ENCODE measurements at regions not wholly inside any gene's neighbourhood (a gene's known extent, or its start where the extent isn't known, plus 50 kb on each side); places are given as distances from the start of the nearest gene placed in this dataset.

DNA sequence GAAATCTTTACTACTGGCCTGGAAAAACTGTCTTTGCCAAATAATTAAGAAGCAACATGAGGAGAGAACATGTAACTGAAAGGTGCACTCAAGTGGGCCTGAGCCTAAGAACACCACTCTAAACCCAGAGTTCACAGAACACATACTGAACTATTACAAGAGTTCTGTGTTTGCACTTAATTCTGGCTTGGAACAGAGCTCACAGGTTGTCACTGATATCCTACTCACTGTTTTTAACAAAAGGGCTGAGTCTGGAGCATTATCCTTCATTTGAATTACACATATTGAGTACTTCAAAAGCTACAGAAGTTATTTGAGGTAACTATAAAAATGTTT, 164.7 kb downstream of the OGFRL1 start:
- POLR2A ChIA-PET, result no interaction called here
- no TSS peak for BruUV-seq (replicated peaks)
- Histone ChIP-seq H3K9me2 (ENCODE audit: insufficient read depth) (no peaks in the 10 kb centered on the region), H2AFZ (ENCODE audit: low read depth, low read length, poor library complexity, severe bottlenecking) (no peak overlapping the region), H3K4me1 (ENCODE audit: control insufficient read depth in 1 of 2, insufficient read depth in 2 of 2, low read length in 2 of 2) (no peaks in the 10 kb centered on the region), H3K27ac (ENCODE audit: low read depth, low read length) (no peak overlapping the region), H3K4me3 (replicated peaks in 1 of 2; ENCODE audit: low read depth in 1 of 2, low read length in 2 of 2) (no peak overlapping the region), H3K9ac (ENCODE audit: low read length) (no peak overlapping the region), H4K20me1 (ENCODE audit: insufficient read depth) (no peaks in the 10 kb centered on the region), H3K4me2 (ENCODE audit: low read length) (no peak overlapping the region), H3K9me3 (ENCODE audit: control insufficient read depth in 1 of 2, insufficient read depth in 1 of 2, low read depth in 1 of 2, low read length in 2 of 2) (no peaks in the 10 kb centered on the region), H3K79me2 (ENCODE audit: insufficient read depth, low read length) (no peaks in the 10 kb centered on the region), H3K36me3 (ENCODE audit: control insufficient read depth in 1 of 2, insufficient read depth in 2 of 2, low read length in 2 of 2) (no peaks in the 10 kb centered on the region), H3K27me3 (ENCODE audit: insufficient read depth, low read length) (no peaks in the 10 kb centered on the region)
- CTCF ChIA-PET, result no interaction called here
- intact Hi-C loops (cut with micrococcal nuclease), result no loop called here
- no peak for DNase-seq (ENCODE audit: low read depth, low spot score)
- no peak for ATAC-seq
- TF ChIP-seq, protein P1, sequence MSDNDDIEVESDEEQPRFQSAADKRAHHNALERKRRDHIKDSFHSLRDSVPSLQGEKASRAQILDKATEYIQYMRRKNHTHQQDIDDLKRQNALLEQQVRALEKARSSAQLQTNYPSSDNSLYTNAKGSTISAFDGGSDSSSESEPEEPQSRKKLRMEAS (IDR thresholded peaks at IDR 0.05), result no peak
- TF ChIP-seq ZFX (IDR thresholded peaks at IDR 0.05) (no peak), FOSL1 (IDR thresholded peaks at IDR 0.05; ENCODE audit: low read depth) (no peak), RAD21 (IDR thresholded peaks at IDR 0.05; ENCODE audit: low read depth) (no peak), SIN3A (IDR thresholded peaks at IDR 0.05; ENCODE audit: low read depth) (no peak), TCF7L2 (IDR thresholded peaks at IDR 0.05; ENCODE audit: borderline replicate concordance, extremely low read depth, insufficient read depth, insufficient read length) (no peak), SRF (IDR thresholded peaks at IDR 0.05; ENCODE audit: low read depth) (no peak)
- RAD21 ChIA-PET (ENCODE audit: low non-redundant PET in 1 of 2, low total read pairs in 2 of 2, uncharacterized antibody in 2 of 2, unreplicated experiment in 2 of 2), result interaction anchor here in 1 of 2 experiments (0.6 kb wide), 1 partner anchor 8 kb away, joined by 5 read pairs; no protein-coding TSS in a partner anchor

DNA sequence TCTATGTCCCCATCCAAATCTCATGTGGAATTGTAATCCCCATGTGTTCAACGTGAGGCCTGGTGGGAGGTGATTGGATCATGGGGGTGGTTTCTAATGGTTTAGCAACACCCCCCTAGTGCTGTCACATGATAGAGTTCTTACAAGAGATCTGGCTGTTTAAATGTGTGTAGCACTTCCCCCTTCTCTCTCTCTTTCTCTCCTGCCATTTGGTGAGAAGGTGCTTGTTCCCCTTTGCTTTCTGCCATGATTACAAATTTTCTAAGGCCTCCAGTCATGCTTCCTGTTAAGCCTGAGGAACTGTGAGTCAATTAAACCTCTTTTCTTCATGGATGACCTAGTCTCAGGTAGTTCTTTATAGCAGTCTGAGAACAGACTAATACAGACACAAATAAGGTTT, 165.4 kb downstream of the OGFRL1 start:
- H3K27ac ChIP-seq (ENCODE audit: low read depth, low read length), result no peak overlapping the region
- no peaks in the 10 kb centered on the region for H3K4me1 ChIP-seq (ENCODE audit: control insufficient read depth in 1 of 2, insufficient read depth in 2 of 2, low read length in 2 of 2)
- RAD21 ChIA-PET (ENCODE audit: low non-redundant PET in 1 of 2, low total read pairs in 2 of 2, uncharacterized antibody in 2 of 2, unreplicated experiment in 2 of 2), result interaction anchor here in 1 of 2 experiments (0.6 kb wide), 1 partner anchor 9 kb away, joined by 5 read pairs; no protein-coding TSS in a partner anchor
- intact Hi-C loops (cut with micrococcal nuclease), result no loop called here
- H3K9me3 ChIP-seq (ENCODE audit: control insufficient read depth in 1 of 2, insufficient read depth in 1 of 2, low read depth in 1 of 2, low read length in 2 of 2), result no peaks in the 10 kb centered on the region
- no peaks in the 10 kb centered on the region for H3K36me3 ChIP-seq (ENCODE audit: control insufficient read depth in 1 of 2, insufficient read depth in 2 of 2, low read length in 2 of 2)
- no peaks in the 10 kb centered on the region for H3K27me3 ChIP-seq (ENCODE audit: insufficient read depth, low read length)
- H3K9ac ChIP-seq (ENCODE audit: low read length), result no peak overlapping the region
- CTCF ChIA-PET, result no interaction called here
- H3K4me3 ChIP-seq (replicated peaks in 1 of 2; ENCODE audit: low read depth in 1 of 2, low read length in 2 of 2), result no peak overlapping the region
- no peaks in the 10 kb centered on the region for H3K9me2 ChIP-seq (ENCODE audit: insufficient read depth)
- no peak for ATAC-seq
- no peak for DNase-seq (ENCODE audit: low read depth, low spot score)
- POLR2A ChIA-PET, result no interaction called here
- no peaks in the 10 kb centered on the region for H4K20me1 ChIP-seq (ENCODE audit: insufficient read depth)
- H3K79me2 ChIP-seq (ENCODE audit: insufficient read depth, low read length), result no peaks in the 10 kb centered on the region
- BruUV-seq (replicated peaks), result no TSS peak
- no peak overlapping the region for H3K4me2 ChIP-seq (ENCODE audit: low read length)
- H2AFZ ChIP-seq (ENCODE audit: low read depth, low read length, poor library complexity, severe bottlenecking), result no peak overlapping the region
- no peak for TF ChIP-seq POLR2AphosphoS5 (IDR thresholded peaks at IDR 0.05; ENCODE audit: low read depth, low read length)
- TF ChIP-seq YY1 (IDR thresholded peaks at IDR 0.05; ENCODE audit: extremely low read depth, insufficient replicate concordance, low read depth, low read length), result no peak
- TF ChIP-seq ZNF274 (IDR thresholded peaks at IDR 0.05; ENCODE audit: low read depth, low read length), result no peak
- TF ChIP-seq TCF7L2 (IDR thresholded peaks at IDR 0.05; ENCODE audit: borderline replicate concordance, extremely low read depth, insufficient read depth, insufficient read length), result no peak
- TF ChIP-seq POLR2A (IDR thresholded peaks at IDR 0.05; ENCODE audit: borderline replicate concordance, extremely low read depth, insufficient read depth, insufficient read length), result no peak
- no peak for TF ChIP-seq SIN3A (IDR thresholded peaks at IDR 0.05; ENCODE audit: low read depth)
- no peak for TF ChIP-seq RAD21 (IDR thresholded peaks at IDR 0.05; ENCODE audit: low read depth)
- TF ChIP-seq, protein P2, sequence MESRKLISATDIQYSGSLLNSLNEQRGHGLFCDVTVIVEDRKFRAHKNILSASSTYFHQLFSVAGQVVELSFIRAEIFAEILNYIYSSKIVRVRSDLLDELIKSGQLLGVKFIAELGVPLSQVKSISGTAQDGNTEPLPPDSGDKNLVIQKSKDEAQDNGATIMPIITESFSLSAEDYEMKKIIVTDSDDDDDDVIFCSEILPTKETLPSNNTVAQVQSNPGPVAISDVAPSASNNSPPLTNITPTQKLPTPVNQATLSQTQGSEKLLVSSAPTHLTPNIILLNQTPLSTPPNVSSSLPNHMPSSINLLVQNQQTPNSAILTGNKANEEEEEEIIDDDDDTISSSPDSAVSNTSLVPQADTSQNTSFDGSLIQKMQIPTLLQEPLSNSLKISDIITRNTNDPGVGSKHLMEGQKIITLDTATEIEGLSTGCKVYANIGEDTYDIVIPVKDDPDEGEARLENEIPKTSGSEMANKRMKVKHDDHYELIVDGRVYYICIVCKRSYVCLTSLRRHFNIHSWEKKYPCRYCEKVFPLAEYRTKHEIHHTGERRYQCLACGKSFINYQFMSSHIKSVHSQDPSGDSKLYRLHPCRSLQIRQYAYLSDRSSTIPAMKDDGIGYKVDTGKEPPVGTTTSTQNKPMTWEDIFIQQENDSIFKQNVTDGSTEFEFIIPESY (IDR thresholded peaks at IDR 0.05; ENCODE audit: extremely low read depth, insufficient replicate concordance, low read length), result no peak
- no peak for TF ChIP-seq SRF (IDR thresholded peaks at IDR 0.05; ENCODE audit: low read depth)
- no peak for TF ChIP-seq ELF1 (IDR thresholded peaks at IDR 0.05; ENCODE audit: borderline replicate concordance, low read depth)
- no peak for TF ChIP-seq CBX3 (IDR thresholded peaks at IDR 0.05; ENCODE audit: low read depth)
- TF ChIP-seq EGR1 (IDR thresholded peaks at IDR 0.05; ENCODE audit: low read depth), result no peak
- TF ChIP-seq EZH2 (IDR thresholded peaks at IDR 0.05), result no peak
- TF ChIP-seq, protein P3, sequence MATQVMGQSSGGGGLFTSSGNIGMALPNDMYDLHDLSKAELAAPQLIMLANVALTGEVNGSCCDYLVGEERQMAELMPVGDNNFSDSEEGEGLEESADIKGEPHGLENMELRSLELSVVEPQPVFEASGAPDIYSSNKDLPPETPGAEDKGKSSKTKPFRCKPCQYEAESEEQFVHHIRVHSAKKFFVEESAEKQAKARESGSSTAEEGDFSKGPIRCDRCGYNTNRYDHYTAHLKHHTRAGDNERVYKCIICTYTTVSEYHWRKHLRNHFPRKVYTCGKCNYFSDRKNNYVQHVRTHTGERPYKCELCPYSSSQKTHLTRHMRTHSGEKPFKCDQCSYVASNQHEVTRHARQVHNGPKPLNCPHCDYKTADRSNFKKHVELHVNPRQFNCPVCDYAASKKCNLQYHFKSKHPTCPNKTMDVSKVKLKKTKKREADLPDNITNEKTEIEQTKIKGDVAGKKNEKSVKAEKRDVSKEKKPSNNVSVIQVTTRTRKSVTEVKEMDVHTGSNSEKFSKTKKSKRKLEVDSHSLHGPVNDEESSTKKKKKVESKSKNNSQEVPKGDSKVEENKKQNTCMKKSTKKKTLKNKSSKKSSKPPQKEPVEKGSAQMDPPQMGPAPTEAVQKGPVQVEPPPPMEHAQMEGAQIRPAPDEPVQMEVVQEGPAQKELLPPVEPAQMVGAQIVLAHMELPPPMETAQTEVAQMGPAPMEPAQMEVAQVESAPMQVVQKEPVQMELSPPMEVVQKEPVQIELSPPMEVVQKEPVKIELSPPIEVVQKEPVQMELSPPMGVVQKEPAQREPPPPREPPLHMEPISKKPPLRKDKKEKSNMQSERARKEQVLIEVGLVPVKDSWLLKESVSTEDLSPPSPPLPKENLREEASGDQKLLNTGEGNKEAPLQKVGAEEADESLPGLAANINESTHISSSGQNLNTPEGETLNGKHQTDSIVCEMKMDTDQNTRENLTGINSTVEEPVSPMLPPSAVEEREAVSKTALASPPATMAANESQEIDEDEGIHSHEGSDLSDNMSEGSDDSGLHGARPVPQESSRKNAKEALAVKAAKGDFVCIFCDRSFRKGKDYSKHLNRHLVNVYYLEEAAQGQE (IDR thresholded peaks at IDR 0.05; ENCODE audit: low read depth), result no peak

Measured in HCT116 (cell line).